ENCODE measurements at regions not wholly inside any gene's neighbourhood (a gene's known extent, or its start where the extent isn't known, plus 50 kb on each side); places are given as distances from the start of the nearest gene placed in this dataset.

DNA sequence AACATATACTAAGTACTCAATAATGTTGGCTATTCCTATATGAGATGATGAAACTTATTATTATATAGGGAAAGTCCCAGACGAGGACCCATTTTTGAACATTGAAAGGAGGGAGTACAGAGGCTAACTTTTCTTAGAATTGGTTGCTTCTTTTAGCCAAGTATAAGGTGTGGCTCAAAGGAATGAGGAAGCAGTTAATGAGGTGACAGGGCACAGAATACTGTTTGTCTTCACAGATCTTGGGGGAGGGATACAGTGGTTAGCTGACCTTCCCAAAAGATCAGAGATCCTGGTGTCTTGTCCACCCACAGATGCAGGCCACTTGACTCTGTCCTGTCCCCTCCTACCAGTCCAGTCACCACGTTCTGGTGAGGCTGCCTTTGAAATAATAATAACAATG lies 67.8 kb upstream of the EPB41L1 start:
- no peak overlapping the region for H3K14ac ChIP-seq (ENCODE audit: insufficient read length)
- no peak overlapping the region for H2AFZ ChIP-seq (ENCODE audit: low read length)
- H2BK5ac ChIP-seq (ENCODE audit: low read depth, low read length) = no peak overlapping the region
- H4K8ac ChIP-seq (ENCODE audit: extremely low read depth, insufficient read depth, low read length) = no peak overlapping the region
- peaks cover 0 to 1% (median 1%) of the 10 kb centered on the region in 4 experiments; a peak in 3 of 7 replicates for H3K27me3 ChIP-seq (replicated peaks in 1 of 4; ENCODE audit: control insufficient read depth in 3 of 4, extremely low read depth in 1 of 4, insufficient read depth in 3 of 4, low read length in 3 of 4)
- H3K23me2 ChIP-seq (ENCODE audit: low read depth, low read length) = peaks cover 1% of the 10 kb centered on the region; the same call in 1 of the 2 replicates
- H3K4ac ChIP-seq (replicated peaks; ENCODE audit: insufficient read length, low read depth, low read length) = no peak overlapping the region
- no peak overlapping the region for H3K23ac ChIP-seq (ENCODE audit: insufficient read length)
- no peaks in the 10 kb centered on the region for H3K79me2 ChIP-seq (ENCODE audit: control insufficient read depth in 1 of 2, insufficient read depth in 2 of 2, low read length in 2 of 2)
- H2AK5ac ChIP-seq (ENCODE audit: low read depth, low read length) = no peak overlapping the region
- no peak overlapping the region for H3K9ac ChIP-seq (replicated peaks in 1 of 4; ENCODE audit: extremely low read depth in 1 of 4, low read depth in 3 of 4, low read length in 3 of 4)
- DNase-seq (ENCODE audit: low read depth in 1 of 2, low spot score in 2 of 2) (no peak), FAIRE-seq (no peak)
- ChIA-PET CTCF (ENCODE audit: partially characterized antibody) (interaction anchor here (0.6 to 2.0 kb wide), 7 partner anchors 9 to 483 kb away, joined by 3 to 9 read pairs (median 3); no protein-coding TSS in a partner anchor), POLR2A (ENCODE audit: partially characterized antibody) (interaction anchor here (0.5 to 1.1 kb wide), 6 partner anchors 11 to 1539 kb away, joined by 3 read pairs; partner anchors contain the start of gene RBM39)
- no peak overlapping the region for H3K4me3 ChIP-seq (ENCODE audit: extremely low read depth in 1 of 4, insufficient read depth in 2 of 4, low read depth in 3 of 4, low read length in 4 of 4)
- H2BK20ac ChIP-seq (ENCODE audit: low read length) = no peak overlapping the region
- H3K4me2 ChIP-seq (ENCODE audit: insufficient read depth in 1 of 2, low read depth in 2 of 2, low read length in 2 of 2) = no peak overlapping the region
- no peaks in the 10 kb centered on the region for H3K36me3 ChIP-seq (ENCODE audit: control insufficient read depth in 2 of 4, insufficient read depth in 4 of 4, low read length in 3 of 4)
- no peak overlapping the region for H3K56ac ChIP-seq (replicated peaks; ENCODE audit: insufficient read length, low read depth, low read length)
- 71% methylated on average over 2 of the region's 2 CpGs; no CpG with 5 or more reads in 1 of the 2 experiments for WGBS, 2 experiments (ENCODE audit: extremely low coverage in 1 of 2, insufficient coverage in 1 of 2, insufficient read length in 1 of 2, insufficient replicate concordance in 2 of 2, low coverage in 1 of 2, low lambda C conversion rate in 2 of 2, missing lambda C conversion rate in 1 of 2)
- no peaks in the 10 kb centered on the region for H3K79me1 ChIP-seq (ENCODE audit: low read depth, low read length)
- no peak overlapping the region for H4K5ac ChIP-seq (ENCODE audit: insufficient read length, low read depth, low read length)
- H2BK120ac ChIP-seq (replicated peaks; ENCODE audit: low read depth, low read length) = no peak overlapping the region
- H2BK12ac ChIP-seq (ENCODE audit: low read depth, low read length) = no peak overlapping the region
- 0 out of 4 replicates have a peak, but pooled peaks cover 0 to 3% of the 10 kb centered on the region in 2 experiments for H3K9me3 ChIP-seq (ENCODE audit: insufficient read depth in 2 of 2, low read depth in 1 of 2, low read length in 1 of 2)
- H4K91ac ChIP-seq (replicated peaks; ENCODE audit: insufficient read length, low read length) = no peak overlapping the region
- H3K4me1 ChIP-seq (replicated peaks in 1 of 4; ENCODE audit: control insufficient read depth in 3 of 4, insufficient read depth in 4 of 4, low read length in 3 of 4) = peaks cover 0 to 9% (median 4%) of the 10 kb centered on the region in 4 experiments; a peak in 6 of 7 replicates
- H3K27ac ChIP-seq (ENCODE audit: low read depth, low read length) = no peak overlapping the region
- H2BK15ac ChIP-seq (ENCODE audit: low read length) = no peak overlapping the region
- H3K18ac ChIP-seq (ENCODE audit: extremely low read depth, low read length) = no peak overlapping the region
- H4K20me1 ChIP-seq (replicated peaks in 1 of 2; ENCODE audit: control insufficient read depth in 1 of 2, insufficient read depth in 2 of 2, low read length in 2 of 2) = no peaks in the 10 kb centered on the region
- TF ChIP-seq TAF1 (IDR thresholded peaks at IDR 0.05; ENCODE audit: low read depth, low read length) (no peak), RBBP5 (IDR thresholded peaks at IDR 0.05; ENCODE audit: borderline replicate concordance, low read depth, low read length) (no peak), SUZ12 (IDR thresholded peaks at IDR 0.05; ENCODE audit: low read length) (no peak), EZH2 (IDR thresholded peaks at IDR 0.05; ENCODE audit: low read depth, low read length, severe bottlenecking) (no peak), EGR1 (IDR thresholded peaks at IDR 0.05; ENCODE audit: borderline replicate concordance, low read depth, low read length) (no peak)
